A673 (cell line): ENCODE measurements at regions not wholly inside any gene's neighbourhood (a gene's known extent, or its start where the extent isn't known, plus 50 kb on each side); places are given as distances from the start of the nearest gene placed in this dataset.

Experiments used
- BruUV-seq: library from RNA; stranded (reverse); fragments of 400-500 nt; replicated peaks from 2 replicates; lab custom pipeline; 2021; lab: Mats Ljungman, UMichigan
- CTCF ChIA-PET: fragments of 300-600 bp; sonication (Branson Sonifier 250); formaldehyde crosslinking; loops from one replicate; lab custom pipeline; 2022; ENCODE audit warnings: antibody characterized with exemption; lab: Charles Lee
- POLR2A ChIA-PET: fragments of 300-600 bp; sonication (Branson Sonifier 250); formaldehyde crosslinking; loops from one replicate; lab custom pipeline; 2022; ENCODE audit warnings: antibody characterized with exemption; ENCODE audit not compliant: low non-redundant PET; lab: Charles Lee
- DNase-seq: peaks from one replicate; pipeline ENCODE4 v3.0.0-alpha.2; 2015; ENCODE audit warnings: low spot score
- H3K27ac ChIP-seq: fragments of 200-600 bp; sonication (generic); 2 replicates; pipeline ENCODE4 v1.5.1; 2016; ENCODE audit warnings: mixed run types, low read depth, mild to moderate bottlenecking, mixed read lengths, antibody characterized with exemption, low read length; ENCODE audit not compliant: poor library complexity, severe bottlenecking
- H3K27me3 ChIP-seq: fragments of 200-600 bp; sonication (generic); replicated peaks from 2 replicates; pipeline ENCODE4 v1.6.1; 2017; ENCODE audit warnings: mixed run types, low read depth, mild to moderate bottlenecking, mixed read lengths, antibody characterized with exemption, low read length; ENCODE audit not compliant: insufficient read depth, poor library complexity
- H3K36me3 ChIP-seq: fragments of 200-600 bp; sonication (generic); 2 replicates; pipeline ENCODE4 v1.6.1; 2016; ENCODE audit warnings: mixed run types, mild to moderate bottlenecking, mixed read lengths, antibody characterized with exemption, low read length; ENCODE audit not compliant: insufficient read depth, poor library complexity, severe bottlenecking
- H3K4me1 ChIP-seq: fragments of 200-600 bp; sonication (generic); 2 replicates; pipeline ENCODE4 v1.6.1; 2017; ENCODE audit warnings: mixed run types, mild to moderate bottlenecking, mixed read lengths, antibody characterized with exemption, low read length; ENCODE audit not compliant: insufficient read depth, poor library complexity, severe bottlenecking
- H3K4me3 ChIP-seq: fragments of 200-600 bp; sonication (generic); 2 replicates; pipeline ENCODE4 v1.5.1; 2016; ENCODE audit warnings: low read depth, mixed run types, mild to moderate bottlenecking, mixed read lengths, low read length; ENCODE audit not compliant: poor library complexity, severe bottlenecking
- H3K9me3 ChIP-seq: fragments of 200-600 bp; sonication (generic); 2 replicates; pipeline ENCODE4 v1.6.1; 2016; ENCODE audit warnings: mixed run types, low read depth, mild to moderate bottlenecking, mixed read lengths, antibody characterized with exemption, low read length; ENCODE audit not compliant: poor library complexity, severe bottlenecking
- CTCF ChIP-seq: fragments of 300-800, 200-600 bp; sonication (generic); conservative IDR thresholded peaks from 2 replicates; pipeline ENCODE4 v1.5.1; 2017; ENCODE audit warnings: low read depth, mild to moderate bottlenecking, antibody characterized with exemption, low read length, moderate library complexity, mixed read lengths
- EZH2 ChIP-seq: fragments of 200-600 bp; sonication (generic); IDR thresholded peaks from 2 replicates; pipeline ENCODE4 v1.6.1; 2017; ENCODE audit warnings: borderline replicate concordance, low read depth, mild to moderate bottlenecking, mixed read lengths, antibody characterized with exemption, low read length; ENCODE audit not compliant: poor library complexity, severe bottlenecking
- intact Hi-C: fragments of 100-400 bp; cut with micrococcal nuclease; formaldehyde crosslinking; loops from one replicate; pipeline ENCODE4 v1.10.0; 2022; ENCODE audit not compliant: unreplicated experiment

- no TSS peak for BruUV-seq
- no peak overlapping the region for H3K27ac ChIP-seq
- no peak for DNase-seq
- H3K27me3 ChIP-seq = no peaks in the 10 kb centered on the region
- intact Hi-C loops = no loop called here
- no peaks in the 10 kb centered on the region for H3K36me3 ChIP-seq
- TF ChIP-seq CTCF = no peak
- no peak for TF ChIP-seq EZH2
- H3K4me3 ChIP-seq = no peak overlapping the region
- no peaks in the 10 kb centered on the region for H3K9me3 ChIP-seq
- no peaks in the 10 kb centered on the region for H3K4me1 ChIP-seq
- ChIA-PET CTCF (no interaction called here), POLR2A (no interaction called here)
These were observed 982.2 kb downstream of the BRD1 start for GRCh38 chr22:48845356-48845936.

GRCh38 chr22:48844056-48844675, 983.5 kb downstream of the BRD1 start:
- CTCF ChIA-PET = no interaction called here
- Histone ChIP-seq H3K27ac (no peak overlapping the region), H3K4me1 (no peaks in the 10 kb centered on the region), H3K4me3 (no peak overlapping the region), H3K9me3 (no peaks in the 10 kb centered on the region), H3K36me3 (no peaks in the 10 kb centered on the region), H3K27me3 (no peaks in the 10 kb centered on the region)
- DNase-seq = no peak
- POLR2A ChIA-PET = no interaction called here
- intact Hi-C loops = no loop called here
- no TSS peak for BruUV-seq
- TF ChIP-seq CTCF (no peak), EZH2 (no peak)

- Histone ChIP-seq H3K4me3 (no peak overlapping the region), H3K9me3 (no peaks in the 10 kb centered on the region), H3K36me3 (no peaks in the 10 kb centered on the region), H3K27ac (no peak overlapping the region), H3K27me3 (no peaks in the 10 kb centered on the region), H3K4me1 (no peaks in the 10 kb centered on the region)
- intact Hi-C loops = no loop called here
- CTCF ChIA-PET = no interaction called here
- DNase-seq = no peak
- POLR2A ChIA-PET = no interaction called here
- TF ChIP-seq EZH2 (no peak), CTCF (no peak)
- no TSS peak for BruUV-seq
These were observed 984.0 kb downstream of the BRD1 start for GRCh38 chr22:48843640-48844039.
